Hindlimb muscle (tissue), 1 donor: ENCODE measurements at regions not wholly inside any gene's neighbourhood (a gene's known extent, or its start where the extent isn't known, plus 50 kb on each side); places are given as distances from the start of the nearest gene placed in this dataset.
A peak's percentile ranks its signal among the peaks of the same experiment; 100 is the strongest.
"Not testable (repeated sequence)": the region's sequence is repeated elsewhere in the genome, so short reads cannot be mapped to it uniquely, and the experiment has no call there.

Experiments
- DNase-seq: peaks from one replicate; pipeline ENCODE4 v3.0.0-alpha.2; 2013

DNA sequence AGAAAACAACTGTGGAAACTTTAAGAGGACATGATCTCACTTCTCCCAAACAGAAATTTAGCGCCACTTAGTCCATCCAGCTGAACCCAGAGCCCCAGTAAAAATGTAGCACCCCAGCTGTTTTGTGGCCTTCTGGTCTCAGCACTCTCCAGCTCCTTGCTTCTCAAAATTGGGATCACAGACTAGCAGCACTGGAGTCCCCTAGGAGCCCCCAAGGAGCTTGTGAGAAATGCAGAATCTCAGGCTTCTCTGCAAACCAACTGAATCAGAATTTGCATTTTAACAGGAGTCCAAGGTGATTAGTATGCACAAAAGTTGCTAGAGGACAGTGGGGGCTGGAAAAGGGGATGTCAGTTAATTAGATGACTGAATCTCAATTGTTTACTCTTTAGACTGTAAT is 89.8 kb upstream of the FIBIN start:
- DNase-seq, result no peak

DNA sequence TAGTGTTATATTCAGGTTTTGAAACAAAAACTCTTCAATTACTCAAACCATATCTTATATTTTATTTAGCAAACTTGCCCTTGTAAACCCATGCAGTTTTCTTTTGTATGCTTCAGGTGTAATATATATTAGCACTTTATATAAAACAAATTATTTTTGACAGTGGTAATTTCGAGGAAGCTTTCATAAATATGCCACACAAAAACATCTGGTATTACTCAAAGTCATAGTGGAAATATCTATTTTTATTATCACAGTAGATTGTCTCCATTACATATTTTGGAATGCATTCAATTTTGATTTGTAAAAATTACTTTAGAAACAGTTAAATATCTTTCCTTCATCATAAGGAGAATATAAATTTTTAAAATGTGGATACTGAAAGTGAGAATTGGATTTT is 89.1 kb upstream of the FIBIN start:
- no peak for DNase-seq

DNA sequence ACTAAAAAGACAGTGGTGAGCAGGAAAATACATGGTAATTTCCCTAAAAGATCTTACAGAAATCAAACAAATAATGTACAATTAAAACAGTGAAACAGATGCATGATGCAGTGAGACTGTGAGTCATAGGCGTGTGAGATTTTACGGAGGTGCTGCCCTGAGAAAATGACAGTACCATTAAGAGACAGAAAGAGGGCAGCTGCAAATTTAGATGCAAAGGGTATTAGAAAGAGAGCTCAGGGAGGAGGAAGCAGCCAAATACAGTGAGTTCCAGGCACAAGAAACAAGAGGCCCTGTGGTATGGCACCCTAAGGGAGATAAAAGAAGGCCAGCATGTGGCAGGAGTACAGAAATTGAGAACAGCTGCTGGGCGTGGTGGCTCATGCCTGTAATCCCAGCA is 88.5 kb upstream of the FIBIN start:
- no peak for DNase-seq

DNA sequence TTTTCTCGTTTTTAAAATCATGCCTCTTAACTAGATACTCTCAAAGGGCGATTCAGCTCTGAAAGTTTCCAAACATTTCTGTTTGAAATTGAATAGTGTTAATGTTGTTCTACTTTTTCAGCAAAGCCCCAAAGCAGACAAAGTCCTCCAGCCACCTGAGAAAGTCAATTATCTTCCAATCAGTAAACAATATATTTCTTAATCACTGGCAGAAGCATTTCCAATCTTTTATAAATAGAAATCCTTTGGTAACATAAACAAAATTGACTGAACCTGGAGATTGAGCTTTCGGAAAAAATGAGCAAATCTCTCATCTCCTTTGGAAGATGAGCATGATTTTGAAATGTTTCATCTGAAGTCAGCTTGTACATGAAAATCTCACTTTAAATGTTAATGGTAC is 84.4 kb upstream of the FIBIN start:
- DNase-seq, result peak; percentile 52

DNA sequence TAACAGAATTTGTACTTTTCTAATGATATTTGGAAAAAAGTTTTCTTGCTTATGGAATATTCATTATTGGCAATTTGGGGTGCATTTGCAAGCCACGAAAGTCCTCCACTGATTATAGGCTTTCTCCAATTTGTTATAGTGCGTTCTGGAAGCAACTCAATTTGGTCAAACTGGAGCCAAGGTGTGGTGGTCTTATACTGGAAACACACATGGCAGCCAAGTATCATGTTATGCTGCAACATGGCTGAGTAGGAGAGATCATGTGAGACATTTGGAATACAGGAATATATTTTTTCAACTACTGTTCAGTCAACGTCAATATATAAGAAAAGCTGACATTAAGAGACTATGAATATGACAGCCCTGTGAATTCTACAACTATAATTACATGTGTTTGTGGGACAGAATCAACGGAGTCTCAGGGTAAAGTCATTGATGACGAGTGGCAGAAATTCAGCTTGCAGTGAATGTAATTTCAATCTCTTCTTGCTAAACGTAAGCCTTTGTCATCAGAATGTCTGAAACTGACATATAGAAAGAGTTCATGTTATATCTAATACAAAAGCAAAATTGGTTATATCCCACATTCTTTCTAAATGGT is 83.8 kb upstream of the FIBIN start:
- peak; percentile 41 for DNase-seq

DNA sequence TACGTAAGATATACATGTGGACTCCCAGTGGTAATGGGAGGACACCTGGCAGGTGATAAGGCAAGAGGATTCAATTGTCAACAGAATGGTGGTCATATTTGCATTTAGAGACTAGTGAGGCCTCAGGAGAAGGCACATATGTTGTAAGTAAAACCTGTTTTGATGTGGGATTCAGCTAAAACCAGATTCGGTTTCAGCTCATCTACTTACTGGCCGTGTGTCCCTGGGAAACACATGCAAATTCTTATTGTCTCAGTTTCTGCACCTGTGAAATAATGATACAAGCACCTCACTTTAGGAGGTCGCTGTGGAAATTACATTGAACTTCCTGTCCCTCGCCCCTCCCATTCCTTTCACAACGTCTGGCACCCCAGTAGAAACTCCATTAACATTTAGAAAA is 78.9 kb upstream of the FIBIN start:
- no peak for DNase-seq

DNA sequence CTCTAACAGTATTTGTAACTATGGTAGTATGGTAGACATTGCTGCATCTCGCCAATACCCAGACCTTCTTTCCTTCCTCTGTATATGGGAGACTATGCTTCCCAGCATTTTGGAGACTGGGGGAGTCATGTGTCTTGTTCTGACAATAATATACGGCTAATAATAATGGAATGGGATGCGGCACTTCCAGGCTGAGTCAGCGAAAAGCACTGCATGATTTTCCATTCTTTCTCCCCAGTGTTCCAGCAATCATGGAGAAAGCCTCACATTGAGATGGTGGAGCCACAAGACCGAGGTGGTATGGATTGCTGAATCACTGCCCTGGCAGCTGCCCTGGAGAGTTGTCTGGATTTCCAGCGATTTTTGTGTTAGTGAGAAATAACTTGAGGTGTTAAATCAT is 77.1 kb upstream of the FIBIN start:
- no peak for DNase-seq

DNA sequence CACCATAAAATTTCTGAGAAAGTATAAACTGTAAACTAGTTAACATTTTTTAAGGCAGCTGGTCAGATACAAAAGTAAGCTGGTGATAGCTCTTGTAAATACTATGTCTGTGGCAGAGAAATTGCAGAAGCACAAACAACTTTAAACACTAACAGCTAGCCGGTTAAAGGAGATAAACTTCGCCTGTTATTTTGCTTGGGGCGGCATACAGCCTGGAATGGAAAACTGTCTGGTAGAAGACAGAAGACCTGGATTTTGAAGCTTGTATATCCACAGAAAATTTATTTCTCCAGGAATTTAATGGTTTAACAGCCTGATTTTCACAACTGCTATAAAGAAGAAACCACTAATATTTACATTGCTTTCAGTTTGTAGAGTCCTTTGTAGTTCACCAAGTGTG is 65.3 kb upstream of the FIBIN start:
- DNase-seq, result no peak

DNA sequence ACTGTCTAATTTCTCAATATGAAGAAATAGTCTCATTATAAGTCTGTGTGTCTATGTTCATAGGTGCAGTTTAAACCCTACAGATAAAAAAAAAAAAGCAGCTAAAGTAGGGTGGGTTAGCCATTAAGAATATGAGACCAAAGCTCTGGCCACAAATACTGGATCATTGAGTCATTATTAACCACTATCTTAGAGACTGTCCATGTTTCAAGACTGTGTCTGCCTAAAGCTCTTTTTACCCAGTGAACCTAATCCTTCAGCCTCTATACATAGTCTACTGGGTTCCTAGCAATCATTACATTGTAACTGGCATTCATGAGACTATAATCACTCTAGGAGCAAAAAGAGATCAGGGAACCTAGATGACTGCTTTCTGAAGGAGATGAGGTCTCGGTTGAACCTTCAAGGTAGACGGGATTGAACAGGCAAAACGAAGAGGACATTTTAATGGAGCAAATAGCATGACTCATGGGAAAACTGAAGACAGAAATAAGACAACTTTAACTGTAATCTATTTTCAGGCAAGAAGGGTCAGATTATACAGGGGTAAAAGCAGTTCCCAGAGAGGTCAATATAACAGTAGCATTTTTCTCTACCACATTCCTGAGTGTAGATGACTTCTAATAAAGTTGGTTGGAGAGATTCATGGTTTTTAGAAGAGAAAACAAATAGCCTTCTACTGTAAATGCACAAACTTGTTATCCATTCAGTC is 64.0 kb upstream of the FIBIN start:
- DNase-seq, result no peak

DNA sequence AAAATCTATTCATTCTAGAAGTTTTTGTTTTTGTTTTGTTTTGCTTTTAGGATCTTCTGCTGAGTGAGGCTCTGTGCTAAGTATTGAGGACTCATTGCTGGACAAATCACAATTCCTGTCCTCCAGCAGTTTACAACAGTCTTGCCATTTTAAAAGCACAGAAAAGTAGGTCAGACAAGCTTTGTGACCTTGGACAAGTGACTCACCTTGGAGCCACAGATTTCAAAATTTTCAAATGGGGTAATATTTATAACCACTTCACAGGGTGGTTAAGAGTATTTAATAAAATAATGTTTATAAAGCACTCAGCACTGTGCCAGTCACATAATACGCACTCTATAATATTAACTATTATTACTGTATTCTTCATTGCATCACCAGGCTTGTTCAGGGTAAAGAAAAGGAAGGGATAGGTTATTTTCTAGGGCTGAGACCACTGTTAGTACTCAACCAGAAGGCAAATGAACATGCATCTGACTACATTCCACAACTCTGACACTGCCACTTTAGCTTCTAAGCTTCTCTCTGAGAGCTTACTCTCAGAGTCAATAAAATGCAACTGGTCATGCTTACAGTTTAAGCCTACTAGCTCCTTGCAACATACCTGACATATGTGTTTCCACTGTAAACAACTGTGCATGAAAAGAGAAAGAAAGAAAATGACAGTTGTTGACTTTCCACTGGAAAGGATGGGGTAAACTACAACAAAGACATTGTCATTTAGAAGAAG is 63.2 kb upstream of the FIBIN start:
- no peak for DNase-seq

DNA sequence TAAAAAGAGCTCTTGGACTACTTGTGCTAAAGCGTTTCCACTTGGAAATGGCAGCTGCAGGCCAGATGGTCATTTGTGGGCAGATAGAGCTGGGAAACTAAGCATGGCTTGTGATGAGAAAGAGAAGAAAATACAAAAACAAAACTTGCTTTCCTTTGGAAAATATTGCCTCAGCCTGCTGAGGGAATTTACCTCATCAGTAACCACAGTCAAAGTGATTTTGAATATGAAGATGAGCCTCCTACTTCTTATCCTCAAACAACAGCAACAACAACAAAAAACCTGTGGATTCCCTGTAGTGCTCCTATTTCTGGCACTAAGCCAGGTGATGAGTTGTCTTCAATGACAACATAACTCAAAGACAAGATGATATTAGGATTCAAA is 62.7 kb upstream of the FIBIN start:
- peak; percentile 73 for DNase-seq

DNA sequence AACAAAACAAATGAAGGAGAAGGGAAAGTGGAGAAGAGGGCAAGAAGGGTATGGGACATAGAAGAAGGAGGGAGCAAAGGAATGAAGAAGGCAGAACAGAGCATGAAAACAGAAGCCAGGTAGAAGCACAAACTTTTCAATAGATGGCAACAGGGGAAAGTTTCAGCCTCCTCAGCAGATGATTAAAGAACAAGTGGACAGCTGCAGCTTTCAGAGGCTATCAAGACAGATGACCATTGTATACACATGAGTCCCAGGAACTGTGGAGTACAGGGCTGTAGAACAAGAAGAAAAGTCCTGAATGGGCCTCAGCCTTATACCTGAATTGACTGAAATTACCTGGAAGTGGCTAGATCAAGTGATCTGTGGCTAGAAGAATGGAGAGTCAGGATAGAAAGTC is 62.0 kb upstream of the FIBIN start:
- no peak for DNase-seq

DNA sequence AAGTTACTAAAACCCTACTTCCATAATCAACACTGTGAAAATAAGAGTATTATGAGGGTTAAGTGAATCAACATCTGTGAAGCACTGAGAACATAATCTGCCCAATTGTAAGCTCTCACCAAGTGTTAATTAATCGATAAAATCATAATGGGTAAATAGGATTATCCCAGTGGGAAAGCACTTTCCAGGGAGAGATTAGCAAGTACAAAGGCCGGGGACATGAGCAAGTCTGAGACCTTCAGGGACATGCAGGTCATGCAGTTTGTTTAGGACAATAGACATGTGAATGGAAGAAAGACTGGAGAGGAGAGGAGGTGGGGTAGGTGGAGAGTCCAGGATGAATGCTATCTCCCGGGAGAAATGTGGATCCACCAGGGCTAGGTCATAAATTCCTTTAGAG is 57.8 kb upstream of the FIBIN start:
- no peak for DNase-seq

DNA sequence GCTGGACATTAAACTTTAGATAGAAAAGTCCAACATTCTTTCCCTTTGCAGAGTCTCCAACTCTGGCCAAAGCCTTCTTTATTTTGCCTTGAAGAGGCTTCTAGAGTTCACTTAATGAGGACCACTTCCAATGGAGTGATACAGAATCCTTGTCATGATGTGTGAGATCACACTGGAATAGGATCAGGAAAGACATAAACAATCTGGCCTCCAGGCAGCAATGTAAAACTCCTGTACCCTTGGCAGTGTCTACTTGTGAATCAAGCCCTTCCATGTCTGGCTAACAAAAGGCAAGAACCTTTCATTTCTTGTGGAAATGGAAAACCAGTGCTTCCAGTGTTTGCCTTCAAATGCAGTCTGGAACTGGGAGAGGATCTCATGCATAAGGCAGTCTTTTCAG is 56.5 kb upstream of the FIBIN start:
- DNase-seq, result peak; percentile 49

DNA sequence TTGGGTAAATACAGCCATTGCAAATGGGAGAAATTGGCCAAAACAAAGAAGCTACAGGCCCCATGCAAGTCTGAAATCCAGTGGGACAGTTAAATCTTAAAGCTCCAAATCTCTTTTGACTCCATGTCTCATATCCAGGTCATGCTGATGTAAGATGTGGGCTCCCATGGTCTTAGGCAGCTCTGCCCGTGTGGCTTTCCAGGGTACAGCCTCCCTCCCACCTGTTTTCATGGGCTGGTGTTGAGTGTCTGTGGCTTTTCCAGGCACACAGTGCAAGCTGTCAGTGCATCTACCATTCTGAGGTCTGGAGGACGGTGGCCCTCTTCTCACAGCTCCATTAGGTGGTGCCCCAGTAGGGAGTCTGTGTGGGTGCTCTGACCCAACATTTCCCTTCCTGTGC is 53.4 kb upstream of the FIBIN start:
- DNase-seq, result not testable (repeated sequence)

DNA sequence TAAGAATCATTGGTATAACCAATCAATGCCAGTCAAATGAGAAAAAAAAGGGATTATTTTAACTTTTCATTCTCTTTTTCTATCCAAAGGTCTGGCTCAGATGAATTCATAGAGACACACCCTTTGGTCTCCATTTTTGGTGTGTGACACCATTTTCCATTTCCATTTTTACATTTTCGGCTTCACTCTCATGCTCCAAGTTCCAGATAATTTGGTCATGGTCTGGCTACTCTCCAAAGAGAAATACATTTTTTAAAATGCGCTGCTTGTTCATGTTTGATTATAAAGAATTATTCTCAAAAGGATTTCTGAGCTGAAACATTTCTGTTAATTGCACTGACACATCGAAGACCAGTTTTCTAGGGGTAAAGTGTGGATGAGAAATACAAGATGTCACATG is 51.6 kb upstream of the FIBIN start:
- DNase-seq, result no peak

DNA sequence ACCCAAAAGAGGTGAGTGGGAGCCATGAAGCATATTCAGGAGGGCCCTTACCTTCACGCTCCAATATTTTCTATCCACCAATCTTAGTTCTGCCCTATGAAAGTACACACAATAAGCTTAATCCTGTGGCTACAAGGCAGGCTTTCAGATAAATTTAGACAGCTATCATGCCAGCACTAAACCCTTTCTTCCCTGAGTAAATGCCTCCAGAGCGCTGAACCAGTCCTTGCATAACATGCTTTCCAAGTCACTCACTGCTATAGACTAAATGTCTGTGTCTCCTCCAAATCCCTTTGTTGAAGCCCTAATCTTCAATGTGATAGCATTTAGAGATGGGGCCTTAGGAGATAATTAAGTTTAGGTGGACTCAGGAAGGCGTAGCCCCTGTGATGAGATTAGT is 50.3 kb upstream of the FIBIN start:
- no peak for DNase-seq
